Tibial nerve (tissue), 4 donors: ENCODE measurements at regions not wholly inside any gene's neighbourhood (a gene's known extent, or its start where the extent isn't known, plus 50 kb on each side); places are given as distances from the start of the nearest gene placed in this dataset.

Source experiments
- DNase-seq, 2 donors: peaks; one replicate each; pipeline ENCODE4 v3.0.0-alpha.2; 2019; ENCODE audit warnings: low spot score in 2 of 2
- H3K27ac ChIP-seq, 4 donors: fragments of 200-600 bp; sonication (generic) in 3 of 4; one replicate each; pipeline ENCODE4 v1.5.1; 2017 to 2019; ENCODE audit warnings: mild to moderate bottlenecking in 1 of 4
- H3K27me3 ChIP-seq, 2 donors: fragments of 200-600 bp; sonication (generic) in 1 of 2; one replicate each; pipeline versions ENCODE4 v1.5.1 to v1.6.0; 2017 to 2019
- H3K36me3 ChIP-seq, 3 donors: fragments of 200-600 bp; sonication (generic); one replicate each; pipeline ENCODE4 v1.5.1; 2018 to 2019
- H3K4me1 ChIP-seq, 4 donors: fragments of 200-600 bp; sonication (generic) in 3 of 4; one replicate each; pipeline ENCODE4 v1.5.1; 2017 to 2019
- H3K4me3 ChIP-seq, 4 donors: fragments of 200-600 bp; sonication (generic) in 3 of 4; one replicate each; pipeline ENCODE4 v1.5.1; 2017 to 2019; ENCODE audit warnings: mild to moderate bottlenecking in 1 of 4, moderate library complexity in 1 of 4
- H3K9me3 ChIP-seq, 4 donors: fragments of 200-600 bp; sonication (generic) in 3 of 4; one replicate each; pipeline ENCODE4 v1.5.1; 2017 to 2019
- CTCF ChIP-seq, 5 experiments: fragments of 200-600 bp in 3 of 5; fragments of 450-650 bp in 2 of 5; sonication (generic) in 3 of 5; IDR thresholded peaks; one replicate each; pipeline ENCODE4 v1.5.1; 2016 to 2019; ENCODE audit warnings: antibody characterized with exemption in 5 of 5, mild to moderate bottlenecking in 3 of 5, moderate library complexity in 2 of 5
- EP300 ChIP-seq, 2 donors: sonication (generic); formaldehyde crosslinking; IDR thresholded peaks; one replicate each; pipeline ENCODE4 v1.6.1; 2017; ENCODE audit warnings: antibody characterized with exemption in 2 of 2, mild to moderate bottlenecking in 1 of 2
- POLR2A ChIP-seq, 2 donors: fragments of 450-650 bp; IDR thresholded peaks; one replicate each; pipeline ENCODE4 v1.6.1; 2017; ENCODE audit warnings: antibody characterized with exemption in 2 of 2, mild to moderate bottlenecking in 2 of 2, moderate library complexity in 2 of 2
- WGBS, 2 donors: methylation state at CpG; one replicate each; pipeline ENCODE4 v1.1.5; 2018; 5-methylcytosine and 5-hydroxymethylcytosine counted together

- DNase-seq, result no peak
- WGBS, 2 donors, result 89 to 93% methylated on average over 5 of the region's 5 CpGs
- Histone ChIP-seq H3K36me3 (no peaks in the 10 kb centered on the region), H3K4me1 (no peaks in the 10 kb centered on the region), H3K4me3 (no peak overlapping the region), H3K9me3 (peaks cover 0 to 28% (median 4%) of the 10 kb centered on the region in 4 donors), H3K27ac (no peak overlapping the region), H3K27me3 (no peaks in the 10 kb centered on the region)
- TF ChIP-seq POLR2A (IDR thresholded peaks at IDR 0.05), result no peak
- no peak for TF ChIP-seq CTCF (IDR thresholded peaks at IDR 0.05)
- TF ChIP-seq EP300 (IDR thresholded peaks at IDR 0.05), result no peak
These were observed 330.5 kb downstream of the AACS start for GRCh38 chr12:125395583-125396215.

GRCh38 chr12:125399489-125399888, 334.3 kb downstream of the AACS start:
- TF ChIP-seq POLR2A (IDR thresholded peaks at IDR 0.05), result no peak
- no peak for TF ChIP-seq EP300 (IDR thresholded peaks at IDR 0.05)
- TF ChIP-seq CTCF (IDR thresholded peaks at IDR 0.05), result no peak
- H3K4me3 ChIP-seq, result no peak overlapping the region
- WGBS, 2 donors, result 83 to 89% methylated on average over 3 of the region's 3 CpGs
- H3K9me3 ChIP-seq, result peaks cover 0 to 55% (median 9%) of the 10 kb centered on the region in 4 donors
- H3K27me3 ChIP-seq, result no peaks in the 10 kb centered on the region
- H3K36me3 ChIP-seq, result no peaks in the 10 kb centered on the region
- DNase-seq, result no peak
- H3K4me1 ChIP-seq, result no peaks in the 10 kb centered on the region
- H3K27ac ChIP-seq, result no peak overlapping the region

GRCh38 chr12:125402874-125403789, 337.9 kb downstream of the AACS start:
- Histone ChIP-seq H3K4me1 (no peaks in the 10 kb centered on the region), H3K9me3 (peaks cover 0 to 50% (median 8%) of the 10 kb centered on the region in 4 donors), H3K4me3 (no peak overlapping the region), H3K27me3 (no peaks in the 10 kb centered on the region), H3K27ac (no peak overlapping the region), H3K36me3 (no peaks in the 10 kb centered on the region)
- no peak for TF ChIP-seq POLR2A (IDR thresholded peaks at IDR 0.05)
- TF ChIP-seq EP300 (IDR thresholded peaks at IDR 0.05), result no peak
- TF ChIP-seq CTCF (IDR thresholded peaks at IDR 0.05), result peak in 4 of 5 experiments; percentile 8 to 12 (median 10)
- DNase-seq, result no peak
- 30% methylated on average over 3 of the region's 3 CpGs for WGBS, 2 donors

DNA sequence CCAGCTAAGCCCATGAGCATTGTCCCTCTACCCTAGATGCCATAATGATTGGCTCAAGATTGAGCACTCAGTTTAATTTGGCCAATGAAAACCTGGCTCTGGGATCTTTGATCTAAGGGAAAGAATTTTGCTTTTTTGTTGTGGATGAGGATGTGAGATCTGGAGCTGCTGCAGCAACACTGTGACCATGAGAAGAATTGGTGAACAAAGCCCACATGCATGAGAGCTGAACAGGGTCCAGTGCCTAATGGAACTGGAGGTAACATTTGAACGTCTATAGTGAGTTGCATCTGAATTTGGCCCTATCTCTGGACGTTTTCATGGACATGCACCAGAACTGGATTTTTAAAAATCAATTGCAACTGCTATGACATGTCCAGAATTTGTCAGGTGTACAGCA, 338.6 kb downstream of the AACS start:
- DNase-seq, result no peak
- H3K4me1 ChIP-seq, result no peaks in the 10 kb centered on the region
- no peaks in the 10 kb centered on the region for H3K27me3 ChIP-seq
- H3K36me3 ChIP-seq, result no peaks in the 10 kb centered on the region
- 85% methylated on average over 2 of the region's 2 CpGs for WGBS, 2 donors
- H3K4me3 ChIP-seq, result no peak overlapping the region
- H3K27ac ChIP-seq, result no peak overlapping the region
- peaks cover 0 to 43% (median 5%) of the 10 kb centered on the region in 4 donors for H3K9me3 ChIP-seq
- no peak for TF ChIP-seq EP300 (IDR thresholded peaks at IDR 0.05)

DNA sequence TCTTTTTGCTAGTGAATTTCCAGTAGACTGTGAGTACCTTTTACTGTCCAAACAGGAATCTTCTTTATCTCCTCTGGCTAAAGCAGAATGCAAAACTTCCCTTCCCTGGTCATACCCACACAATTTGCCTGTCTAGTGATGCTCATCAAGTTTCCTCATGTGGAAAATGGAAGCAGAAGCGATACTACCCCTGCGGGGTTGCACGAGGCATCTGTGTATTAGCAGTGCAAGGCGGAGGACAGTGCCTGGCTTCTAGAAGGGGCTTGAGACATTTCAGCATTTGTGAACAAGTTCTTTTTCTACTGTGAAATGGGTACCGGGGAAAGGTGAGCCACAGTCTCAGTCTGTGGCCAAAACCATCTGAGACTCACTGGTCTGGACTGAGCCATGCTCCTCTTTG, 340.9 kb downstream of the AACS start:
- no peak overlapping the region for H3K4me3 ChIP-seq
- TF ChIP-seq EP300 (IDR thresholded peaks at IDR 0.05) (no peak), CTCF (IDR thresholded peaks at IDR 0.05) (no peak), POLR2A (IDR thresholded peaks at IDR 0.05) (no peak)

More for the DNA sequence above, 340.9 kb downstream of the AACS start:
- Histone ChIP-seq H3K36me3 (no peaks in the 10 kb centered on the region), H3K4me1 (no peaks in the 10 kb centered on the region), H3K27me3 (no peaks in the 10 kb centered on the region), H3K27ac (no peak overlapping the region), H3K9me3 (peaks cover 0 to 23% (median 5%) of the 10 kb centered on the region in 4 donors)
- WGBS, 2 donors, result 73 to 88% methylated on average over 5 of the region's 5 CpGs
- DNase-seq, result no peak
